ENCODE measurements at regions not wholly inside any gene's neighbourhood (a gene's known extent, or its start where the extent isn't known, plus 50 kb on each side); places are given as distances from the start of the nearest gene placed in this dataset.

GRCh38 chr1:115577513-115577912 is 64.3 kb upstream of the VANGL1 start:
- DNase-seq: no peak

- no peak for DNase-seq
These were observed 66.1 kb upstream of the VANGL1 start for GRCh38 chr1:115575661-115576060.

GRCh38 chr1:115572710-115573109 is 69.1 kb upstream of the VANGL1 start:
- no peak for DNase-seq

GRCh38 chr1:115567431-115567830 is 74.3 kb upstream of the VANGL1 start:
- no peak for DNase-seq

- no peak for DNase-seq
These were observed 76.0 kb upstream of the VANGL1 start for GRCh38 chr1:115565791-115566190.

GRCh38 chr1:115565353-115565752 is 76.4 kb upstream of the VANGL1 start:
- DNase-seq: no peak

GRCh38 chr1:115564201-115564600 is 77.6 kb upstream of the VANGL1 start:
- DNase-seq: no peak

- no peak for DNase-seq
These were observed 81.7 kb upstream of the VANGL1 start for GRCh38 chr1:115560027-115560426.

GRCh38 chr1:115558275-115558674 is 83.5 kb upstream of the VANGL1 start:
- no peak for DNase-seq

- no peak for DNase-seq
These were observed 84.1 kb upstream of the VANGL1 start for GRCh38 chr1:115557715-115558114.

- no peak for DNase-seq
These were observed 85.5 kb upstream of the VANGL1 start for GRCh38 chr1:115556236-115556635.

- no peak for DNase-seq
These were observed 86.3 kb upstream of the VANGL1 start for GRCh38 chr1:115555446-115555845.

GRCh38 chr1:115547696-115548095 is 94.1 kb upstream of the VANGL1 start:
- no peak for DNase-seq

GRCh38 chr1:115546846-115547245 is 94.9 kb upstream of the VANGL1 start:
- no peak for DNase-seq

GRCh38 chr1:115545791-115546733 is 95.7 kb upstream of the VANGL1 start:
- DNase-seq: peak in 1 of 2 experiments; percentile 64

GRCh38 chr1:115545096-115545720 is 96.6 kb upstream of the VANGL1 start:
- DNase-seq: no peak

GRCh38 chr1:115544131-115544530 is 97.6 kb upstream of the VANGL1 start:
- no peak for DNase-seq

GRCh38 chr1:115543247-115543646 is 98.5 kb upstream of the VANGL1 start:
- DNase-seq: no peak

GRCh38 chr1:115539736-115540135 is 102.0 kb upstream of the VANGL1 start:
- DNase-seq: no peak

- DNase-seq: no peak
These were observed 102.7 kb upstream of the VANGL1 start for GRCh38 chr1:115539061-115539460.

GRCh38 chr1:115538579-115538978 is 103.2 kb upstream of the VANGL1 start:
- no peak for DNase-seq

GRCh38 chr1:115537415-115537814 is 104.4 kb upstream of the VANGL1 start:
- DNase-seq: no peak

GRCh38 chr1:115536279-115536816 is 105.4 kb upstream of the VANGL1 start:
- DNase-seq: no peak

GRCh38 chr1:115534106-115534505 is 107.7 kb upstream of the VANGL1 start:
- no peak for DNase-seq

Data from NCI-H526 (cell line).